K562 (cell line): ENCODE measurements at regions not wholly inside any gene's neighbourhood (a gene's known extent, or its start where the extent isn't known, plus 50 kb on each side); places are given as distances from the start of the nearest gene placed in this dataset.
A peak's percentile ranks its signal among the peaks of the same experiment; 100 is the strongest.

Experiments used
- ATAC-seq: fragments of 200-7000 bp; cut with Tn5 transposase; 3 replicates; pipeline ENCODE4 v1.9.1; 2020; ENCODE audit warnings: moderate library complexity
- BruUV-seq: library from RNA; stranded (reverse); fragments of 400-500 nt; replicated peaks from 2 replicates; lab custom pipeline; 2021; lab: Mats Ljungman, UMichigan
- CTCF ChIA-PET: fragments of 300-600 bp; formaldehyde crosslinking; extraction: SDS; loops from one replicate; lab custom pipeline; 2021; ENCODE audit warnings: low intra/inter-chr PET ratio; lab: Yijun Ruan, JAX
- POLR2A ChIA-PET: fragments of 300-600, 350-650 bp; sonication (Branson Sonifier 250); formaldehyde crosslinking; extraction: SDS; loops from one replicate; lab custom pipeline; 2021; ENCODE audit warnings: antibody characterized with exemption, inconsistent platforms; lab: Yijun Ruan, JAX
- DNase-seq, 4 experiments: peaks; one replicate each; pipeline versions ENCODE4 v3.0.0 to v3.0.0-alpha.2; 2011 to 2018; ENCODE audit warnings: low spot score in 3 of 4, mixed read lengths in 3 of 4; ENCODE audit errors: extremely low read depth in 1 of 4
- FAIRE-seq: peaks from 2 replicates; lab custom pipeline; 2011; peaks lifted over from hg19 to GRCh38; lab: Jason Lieb, UNC
- H2AFZ ChIP-seq: 2 replicates; pipeline ENCODE4 v1.6.0; 2011; ENCODE audit warnings: low read depth, low read length, control low read depth, inconsistent platforms
- H3K27ac ChIP-seq: fragments of 200-600 bp; 3 replicates; pipeline ENCODE4 v1.8.0; 2011; ENCODE audit warnings: low read depth, mild to moderate bottlenecking, control low read depth, inconsistent platforms, low read length, moderate library complexity, mixed read lengths; ENCODE audit errors: extremely low read depth
- H3K27me3 ChIP-seq, 2 experiments: fragments of 300-600 bp in 1 of 2; 2 replicates in 1 of 2; 3 replicates in 1 of 2; pipeline versions ENCODE4 v1.6.0 to v1.8.0; 2011; ENCODE audit warnings: inconsistent platforms in 2 of 2, low read length in 2 of 2, mild to moderate bottlenecking in 1 of 2, mixed read lengths in 1 of 2, moderate library complexity in 1 of 2; ENCODE audit not compliant: control insufficient read depth in 2 of 2, insufficient read depth in 2 of 2
- H3K36me3 ChIP-seq: fragments of 300-600 bp; 3 replicates; pipeline ENCODE4 v1.8.0; 2011; ENCODE audit warnings: mild to moderate bottlenecking, low read length, inconsistent platforms; ENCODE audit not compliant: control insufficient read depth, insufficient read depth
- H3K4me1 ChIP-seq, 2 experiments: fragments of 200-600 bp in 1 of 2; replicated peaks in 1 of 2; 2 replicates in 1 of 2; 3 replicates in 1 of 2; pipeline versions ENCODE4 v1.5.1 to v1.8.0; 2011; ENCODE audit warnings: inconsistent platforms in 2 of 2, low read length in 2 of 2, mild to moderate bottlenecking in 1 of 2, mixed read lengths in 1 of 2, moderate library complexity in 1 of 2; ENCODE audit not compliant: control insufficient read depth in 2 of 2, insufficient read depth in 2 of 2
- H3K4me2 ChIP-seq: 2 replicates; pipeline ENCODE4 v1.6.1; 2011; ENCODE audit warnings: low read length, control low read depth, inconsistent platforms, mixed read lengths; ENCODE audit not compliant: insufficient read depth
- H3K4me3 ChIP-seq: fragments of 200-600 bp; sonication (generic), shearing (Covaris generic); 2 replicates; pipeline ENCODE4 v1.5.1; 2016; ENCODE audit warnings: control low read depth, inconsistent platforms
- H3K79me2 ChIP-seq: fragments of 200-600 bp; 3 replicates; pipeline ENCODE4 v1.8.0; 2011; ENCODE audit warnings: low read length, inconsistent platforms; ENCODE audit not compliant: control insufficient read depth, insufficient read depth
- H3K9ac ChIP-seq, 2 experiments: 2 replicates each; pipeline versions ENCODE4 v1.6.0 to v1.6.1; 2011; ENCODE audit warnings: low read depth in 2 of 2, low read length in 2 of 2, control low read depth in 1 of 2, inconsistent platforms in 1 of 2, mild to moderate bottlenecking in 1 of 2, mixed read lengths in 1 of 2; ENCODE audit not compliant: insufficient read depth in 1 of 2
- H3K9me1 ChIP-seq: one replicate; pipeline ENCODE4 v1.6.0; 2011; ENCODE audit warnings: inconsistent platforms, mild to moderate bottlenecking, low read length, moderate library complexity; ENCODE audit not compliant: control insufficient read depth, insufficient read depth
- H3K9me3 ChIP-seq: replicated peaks from 2 replicates; pipeline ENCODE4 v1.5.1; 2011; ENCODE audit warnings: low read depth, low read length, inconsistent platforms; ENCODE audit not compliant: control insufficient read depth, insufficient read depth
- H4K20me1 ChIP-seq: replicated peaks from 2 replicates; pipeline ENCODE4 v1.6.1; 2011; ENCODE audit warnings: low read length, inconsistent platforms, mixed read lengths; ENCODE audit not compliant: control insufficient read depth, insufficient read depth
- BCL6 ChIP-seq: fragments of 250-450 bp; sonication (Bioruptor Pico); IDR thresholded peaks from 2 replicates; pipeline ENCODE4 v1.4.0; 2020
- GATAD2A ChIP-seq: fragments of 450-650 bp; IDR thresholded peaks from 2 replicates; pipeline ENCODE4 v1.6.1; 2017
- NFE2 ChIP-seq: IDR thresholded peaks from 2 replicates; pipeline ENCODE4 v1.6.1; 2014; ENCODE audit warnings: antibody characterized with exemption, low read depth
- POU5F1 ChIP-seq: fragments of 150-350 bp; IDR thresholded peaks from 2 replicates; pipeline ENCODE4 v1.6.1; 2014; ENCODE audit warnings: borderline replicate concordance, low read length, low read depth, mild to moderate bottlenecking; ENCODE audit not compliant: partially characterized antibody
- RBM34 ChIP-seq: fragments of 200-400 bp; formaldehyde crosslinking; IDR thresholded peaks from 2 replicates; pipeline ENCODE4 v1.6.1; 2018; ENCODE audit warnings: low read length, borderline replicate concordance; ENCODE audit not compliant: insufficient read depth
- SP1 ChIP-seq: sonication (generic); formaldehyde crosslinking; IDR thresholded peaks from 2 replicates; pipeline ENCODE4 v1.8.1; 2022; ENCODE audit warnings: mild to moderate bottlenecking, missing genetic modification reagents
- SREBF1 ChIP-seq: fragments of 150-350 bp; IDR thresholded peaks from 2 replicates; pipeline ENCODE4 v1.6.1; 2014; ENCODE audit warnings: antibody characterized with exemption, low read depth, low read length, borderline replicate concordance
- ZBTB34 ChIP-seq: fragments of 250-450 bp; sonication (Bioruptor Pico); IDR thresholded peaks from 2 replicates; pipeline ENCODE4 v1.8.0; 2021; ENCODE audit warnings: mild to moderate bottlenecking, moderate library complexity
- ZNF174 ChIP-seq: fragments of 250-450 bp; sonication (Bioruptor Pico); IDR thresholded peaks from 2 replicates; pipeline ENCODE4 v1.4.0; 2020; ENCODE audit warnings: mild to moderate bottlenecking
- ZNF57 ChIP-seq: fragments of 450-650 bp; formaldehyde crosslinking; IDR thresholded peaks from 2 replicates; pipeline ENCODE4 v1.4.0; 2020; ENCODE audit warnings: mild to moderate bottlenecking, moderate library complexity
- ZNF586 ChIP-seq: fragments of 450-650 bp; formaldehyde crosslinking; conservative IDR thresholded peaks from 2 replicates; pipeline ENCODE4 v1.4.0; 2020; ENCODE audit warnings: mild to moderate bottlenecking, moderate library complexity
- ZNF644 ChIP-seq: fragments of 200-800 bp; sonication (Bioruptor generic); IDR thresholded peaks from 2 replicates; pipeline ENCODE4 v1.6.1; 2016; ENCODE audit warnings: low read depth, missing genetic modification characterization, missing compliant biosample characterization
- WGBS: fragments of 100-300 bp; shearing (Covaris generic); methylation state at CpG from one replicate; pipeline ENCODE4 v1.1.6; 2016; ENCODE audit warnings: low coverage, mixed read lengths; ENCODE audit not compliant: insufficient coverage; ENCODE audit errors: missing lambda C conversion rate; 5-methylcytosine and 5-hydroxymethylcytosine counted together
- in situ Hi-C: fragments of 300-500 bp; cut with MboI; formaldehyde crosslinking; loops from 4 replicates; pipeline ENCODE4 v1.15.0; 2018; ENCODE audit warnings: inconsistent platforms, mixed read lengths
- intact Hi-C: fragments of 100-400 bp; cut with micrococcal nuclease; formaldehyde crosslinking; loops from 2 replicates; pipeline ENCODE4 v1.14.2; 2022

- Histone ChIP-seq H3K79me2 (no peaks in the 10 kb centered on the region), H3K9me3 (no peaks in the 10 kb centered on the region; the same call in 1 of the 2 replicates), H3K36me3 (no peaks in the 10 kb centered on the region), H3K4me3 (no peak overlapping the region), H3K27me3 (no peaks in the 10 kb centered on the region), H2AFZ (no peak overlapping the region), H3K4me1 (no peaks in the 10 kb centered on the region), H3K9me1 (no peaks in the 10 kb centered on the region), H3K4me2 (no peak overlapping the region), H4K20me1 (no peaks in the 10 kb centered on the region), H3K9ac (no peak overlapping the region), H3K27ac (no peak overlapping the region)
- ChIA-PET POLR2A (no interaction called here), CTCF (no interaction called here)
- no peak for FAIRE-seq
- DNase-seq = peak in 1 of 4 experiments; percentile 2
- no TSS peak for BruUV-seq
- ATAC-seq = no peak
- in situ Hi-C loops (no loop called here), intact Hi-C loops (no loop called here)
- WGBS = under 1% methylated on average over 15 of the region's 15 CpGs
- TF ChIP-seq ZNF644 (no peak), ZNF174 (CRISPR knock-in tag) (no peak)
Measured at GRCh38 chr4:134546279-134546678, 344.7 kb upstream of the PABPC4L start.

- in situ Hi-C loops (no loop called here), intact Hi-C loops (no loop called here)
- Histone ChIP-seq H3K36me3 (no peaks in the 10 kb centered on the region), H3K79me2 (no peaks in the 10 kb centered on the region), H3K4me1 (no peaks in the 10 kb centered on the region), H3K27ac (no peak overlapping the region), H3K27me3 (no peaks in the 10 kb centered on the region), H3K9ac (no peak overlapping the region), H2AFZ (no peak overlapping the region), H4K20me1 (no peaks in the 10 kb centered on the region), H3K9me1 (no peaks in the 10 kb centered on the region), H3K4me2 (no peak overlapping the region), H3K9me3 (no peaks in the 10 kb centered on the region; the same call in 1 of the 2 replicates), H3K4me3 (no peak overlapping the region)
- TF ChIP-seq SP1 (no peak), BCL6 (CRISPR knock-in tag) (no peak), ZNF586 (CRISPR knock-in tag) (no peak), NFE2 (no peak), ZBTB34 (CRISPR knock-in tag) (no peak), POU5F1 (no peak), GATAD2A (no peak), ZNF57 (no peak), SREBF1 (no peak), RBM34 (no peak)
- CTCF ChIA-PET = no interaction called here
- FAIRE-seq (no peak), DNase-seq (no peak), ATAC-seq (no peak)
- BruUV-seq = no TSS peak
- 0% methylated on average over 2 of the region's 2 CpGs for WGBS
- POLR2A ChIA-PET = no interaction called here
Measured at GRCh38 chr4:134544303-134544770, 342.7 kb upstream of the PABPC4L start.
